ENCODE measurements at regions not wholly inside any gene's neighbourhood (a gene's known extent, or its start where the extent isn't known, plus 50 kb on each side); places are given as distances from the start of the nearest gene placed in this dataset.

DNA sequence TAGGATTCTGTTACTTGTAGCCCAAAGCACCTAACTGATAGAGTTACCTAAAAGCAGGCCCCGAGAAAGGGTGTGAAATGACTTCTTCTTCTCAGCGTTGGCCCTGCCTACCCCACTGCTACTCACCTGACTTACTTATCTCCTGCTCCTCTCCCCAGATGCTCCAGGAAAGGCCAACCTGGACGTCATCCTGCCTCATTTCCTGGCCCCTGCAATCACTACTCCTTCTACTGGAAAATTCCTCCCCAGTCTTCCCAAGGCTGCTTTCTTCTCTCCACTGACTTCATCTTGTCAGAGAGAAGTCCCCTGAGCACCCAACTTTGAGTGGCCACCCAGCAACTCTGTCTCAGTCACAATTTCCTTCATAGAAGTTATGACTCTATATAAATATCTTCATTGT, 63.4 kb upstream of the KLF7 start:
- TF ChIP-seq, protein P1, sequence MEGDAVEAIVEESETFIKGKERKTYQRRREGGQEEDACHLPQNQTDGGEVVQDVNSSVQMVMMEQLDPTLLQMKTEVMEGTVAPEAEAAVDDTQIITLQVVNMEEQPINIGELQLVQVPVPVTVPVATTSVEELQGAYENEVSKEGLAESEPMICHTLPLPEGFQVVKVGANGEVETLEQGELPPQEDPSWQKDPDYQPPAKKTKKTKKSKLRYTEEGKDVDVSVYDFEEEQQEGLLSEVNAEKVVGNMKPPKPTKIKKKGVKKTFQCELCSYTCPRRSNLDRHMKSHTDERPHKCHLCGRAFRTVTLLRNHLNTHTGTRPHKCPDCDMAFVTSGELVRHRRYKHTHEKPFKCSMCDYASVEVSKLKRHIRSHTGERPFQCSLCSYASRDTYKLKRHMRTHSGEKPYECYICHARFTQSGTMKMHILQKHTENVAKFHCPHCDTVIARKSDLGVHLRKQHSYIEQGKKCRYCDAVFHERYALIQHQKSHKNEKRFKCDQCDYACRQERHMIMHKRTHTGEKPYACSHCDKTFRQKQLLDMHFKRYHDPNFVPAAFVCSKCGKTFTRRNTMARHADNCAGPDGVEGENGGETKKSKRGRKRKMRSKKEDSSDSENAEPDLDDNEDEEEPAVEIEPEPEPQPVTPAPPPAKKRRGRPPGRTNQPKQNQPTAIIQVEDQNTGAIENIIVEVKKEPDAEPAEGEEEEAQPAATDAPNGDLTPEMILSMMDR (IDR thresholded peaks at IDR 0.05 in 8 of 11, conservative IDR thresholded peaks at IDR 0.05 in 3 of 11): no peak
- no peak for TF ChIP-seq POLR2AphosphoS5 (IDR thresholded peaks at IDR 0.05)
- TF ChIP-seq POLR2A (IDR thresholded peaks at IDR 0.05): no peak
